CD4-positive, alpha-beta T cell (primary cell): ENCODE measurements at regions not wholly inside any gene's neighbourhood (a gene's known extent, or its start where the extent isn't known, plus 50 kb on each side); places are given as distances from the start of the nearest gene placed in this dataset.

Experiments
- ATAC-seq: fragments of 200-7000 bp; cut with Tn5 transposase; one replicate; pipeline ENCODE4 v1.10.0; 2022; ENCODE audit warnings: mild to moderate bottlenecking; ENCODE audit not compliant: poor library complexity
- CTCF ChIA-PET: fragments of 350-600 bp; sonication (Branson Sonifier 250); formaldehyde crosslinking; loops from one replicate; lab custom pipeline; 2021; ENCODE audit warnings: antibody characterized with exemption, inconsistent platforms; lab: Charles Lee
- POLR2A ChIA-PET: fragments of 350-600 bp; sonication (Branson Sonifier 250); formaldehyde crosslinking; loops from one replicate; lab custom pipeline; 2021; ENCODE audit warnings: antibody characterized with exemption, inconsistent platforms; lab: Charles Lee
- DNase-seq, 14 experiments: peaks; one replicate each; pipeline ENCODE4 v3.0.0-alpha.2; 2013 to 2020; ENCODE audit warnings: mixed read lengths in 2 of 14
- H3K27ac ChIP-seq, 2 donors: one replicate each; pipeline versions ENCODE4 v1.5.1 to v1.7.0; 2013; ENCODE audit warnings: low read length in 2 of 2, low read depth in 1 of 2, mild to moderate bottlenecking in 1 of 2
- H3K27me3 ChIP-seq, 2 experiments: 1 replicate in 1 of 2; 2 replicates in 1 of 2; pipeline versions ENCODE4 v1.6.1 to v1.7.0; 2013; ENCODE audit warnings: low read length in 2 of 2, control low read depth in 1 of 2, mild to moderate bottlenecking in 1 of 2, moderate library complexity in 1 of 2; ENCODE audit not compliant: insufficient read depth in 2 of 2, control insufficient read depth in 1 of 2
- H3K36me3 ChIP-seq: one replicate; pipeline ENCODE4 v1.6.1; 2013; ENCODE audit warnings: low read length, control low read depth; ENCODE audit not compliant: insufficient read depth
- H3K4me1 ChIP-seq: one replicate; pipeline ENCODE4 v1.6.1; 2013; ENCODE audit warnings: low read length, control low read depth; ENCODE audit not compliant: insufficient read depth
- H3K4me3 ChIP-seq: one replicate; pipeline ENCODE4 v1.5.1; 2013; ENCODE audit warnings: mild to moderate bottlenecking, low read length, moderate library complexity
- H3K9me3 ChIP-seq, 2 experiments: 1 replicate in 1 of 2; 2 replicates in 1 of 2; pipeline versions ENCODE4 v1.6.1 to v1.7.0; 2013; ENCODE audit warnings: low read length in 2 of 2, mild to moderate bottlenecking in 2 of 2, control low read depth in 1 of 2, moderate library complexity in 1 of 2; ENCODE audit not compliant: control insufficient read depth in 1 of 2, insufficient read depth in 1 of 2
- H3K27ac Mint-ChIP-seq: one replicate; pipeline ENCODE4 v1.8.0; 2020; ENCODE audit warnings: mixed read lengths
- H3K27me3 Mint-ChIP-seq: one replicate; pipeline ENCODE4 v1.8.0; 2021; ENCODE audit warnings: mixed read lengths
- H3K36me3 Mint-ChIP-seq: one replicate; pipeline ENCODE4 v1.8.0; 2021; ENCODE audit warnings: low read depth, mixed read lengths
- H3K4me1 Mint-ChIP-seq: one replicate; pipeline ENCODE4 v1.8.0; 2021; ENCODE audit warnings: low read depth, mixed read lengths
- H3K4me3 Mint-ChIP-seq: one replicate; pipeline ENCODE4 v1.8.0; 2020; ENCODE audit warnings: mild to moderate bottlenecking, mixed read lengths
- H3K9me3 Mint-ChIP-seq: one replicate; pipeline ENCODE4 v1.8.0; 2020; ENCODE audit warnings: mixed read lengths
- CTCF ChIP-seq: fragments of 200-600 bp; IDR thresholded peaks from one replicate; pipeline ENCODE4 v1.8.0; 2022; ENCODE audit warnings: antibody characterized with exemption, mild to moderate bottlenecking
- intact Hi-C, 2 experiments: fragments of 100-400 bp; cut with DNase I in 1 of 2; cut with micrococcal nuclease in 1 of 2; formaldehyde crosslinking; loops; one replicate each; pipeline versions ENCODE4 v1.15.1 to v1.9.0; 2023 to 2025; cut with DNase I, micrococcal nuclease

- Histone ChIP-seq H3K36me3 (no peaks in the 10 kb centered on the region), H3K27me3 (no peaks in the 10 kb centered on the region), H3K27ac (no peak overlapping the region), H3K9me3 (peaks cover 0 to 4% of the 10 kb centered on the region in 2 experiments), H3K4me1 (no peaks in the 10 kb centered on the region), H3K4me3 (no peak overlapping the region)
- Mint-ChIP-seq H3K4me3 (no peak overlapping the region), H3K4me1 (no peaks in the 10 kb centered on the region), H3K27me3 (no peaks in the 10 kb centered on the region), H3K9me3 (peaks cover 13% of the 10 kb centered on the region), H3K27ac (no peak overlapping the region), H3K36me3 (no peaks in the 10 kb centered on the region)
- DNase-seq (no peak), ATAC-seq (no peak)
- intact Hi-C loops = no loop called here
- no peak for TF ChIP-seq CTCF
- POLR2A ChIA-PET = no interaction called here
- CTCF ChIA-PET = no interaction called here
Measured at GRCh38 chr9:29394855-29395254, 1821.6 kb upstream of the C9orf72 start.

- DNase-seq = no peak
- Mint-ChIP-seq H3K36me3 (no peaks in the 10 kb centered on the region), H3K4me3 (no peak overlapping the region), H3K9me3 (peaks cover 15% of the 10 kb centered on the region), H3K27me3 (no peaks in the 10 kb centered on the region), H3K4me1 (no peaks in the 10 kb centered on the region), H3K27ac (no peak overlapping the region)
- intact Hi-C loops = no loop called here
- Histone ChIP-seq H3K27me3 (no peaks in the 10 kb centered on the region), H3K27ac (no peak overlapping the region), H3K4me1 (no peaks in the 10 kb centered on the region), H3K36me3 (no peaks in the 10 kb centered on the region), H3K9me3 (peaks cover 0 to 4% of the 10 kb centered on the region in 2 experiments), H3K4me3 (no peak overlapping the region)
- TF ChIP-seq CTCF = no peak
- POLR2A ChIA-PET = no interaction called here
- CTCF ChIA-PET = no interaction called here
- ATAC-seq = no peak
Measured at GRCh38 chr9:29397148-29397547, 1823.9 kb upstream of the C9orf72 start.

GRCh38 chr9:29416204-29416603, 1842.9 kb upstream of the C9orf72 start:
- intact Hi-C loops = no loop called here
- DNase-seq (no peak), ATAC-seq (no peak)
- no peaks in the 10 kb centered on the region for H3K27me3 Mint-ChIP-seq
- no peak overlapping the region for H3K4me3 ChIP-seq
- H3K4me3 Mint-ChIP-seq = no peak overlapping the region
- TF ChIP-seq CTCF = no peak
- no peaks in the 10 kb centered on the region for H3K27me3 ChIP-seq
- H3K9me3 ChIP-seq = peaks cover 0 to 3% of the 10 kb centered on the region in 2 experiments
- H3K4me1 Mint-ChIP-seq = no peaks in the 10 kb centered on the region
- no peak overlapping the region for H3K27ac ChIP-seq
- POLR2A ChIA-PET = no interaction called here
- H3K9me3 Mint-ChIP-seq = no peaks in the 10 kb centered on the region
- no peaks in the 10 kb centered on the region for H3K4me1 ChIP-seq
- H3K27ac Mint-ChIP-seq = no peak overlapping the region
- CTCF ChIA-PET = no interaction called here
- no peaks in the 10 kb centered on the region for H3K36me3 Mint-ChIP-seq
- H3K36me3 ChIP-seq = no peaks in the 10 kb centered on the region
